ENCODE measurements at regions not wholly inside any gene's neighbourhood (a gene's known extent, or its start where the extent isn't known, plus 50 kb on each side); places are given as distances from the start of the nearest gene placed in this dataset.
A peak's percentile ranks its signal among the peaks of the same experiment; 100 is the strongest.
"Not testable (repeated sequence)": the region's sequence is repeated elsewhere in the genome, so short reads cannot be mapped to it uniquely, and the experiment has no call there.

- DNase-seq: peak; percentile 88
These were observed 84.1 kb upstream of the MED13L start for GRCh38 chr12:116361414-116362223.

- DNase-seq: no peak
These were observed 87.6 kb upstream of the MED13L start for GRCh38 chr12:116365114-116365513.

GRCh38 chr12:116365606-116366455, 88.3 kb upstream of the MED13L start:
- DNase-seq: no peak

GRCh38 chr12:116366456-116366776, 88.9 kb upstream of the MED13L start:
- DNase-seq: peak; percentile 97

GRCh38 chr12:116366824-116367223, 89.3 kb upstream of the MED13L start:
- DNase-seq: peak; percentile 80

GRCh38 chr12:116368196-116369194, 91.0 kb upstream of the MED13L start:
- no peak for DNase-seq

- no peak for DNase-seq
These were observed 92.5 kb upstream of the MED13L start for GRCh38 chr12:116370004-116370404.

- DNase-seq: no peak
These were observed 93.5 kb upstream of the MED13L start for GRCh38 chr12:116370886-116371580.

- no peak for DNase-seq
These were observed 95.3 kb upstream of the MED13L start for GRCh38 chr12:116372815-116373214.

- DNase-seq: no peak
These were observed 96.2 kb upstream of the MED13L start for GRCh38 chr12:116373572-116374206.

- DNase-seq: no peak
These were observed 96.7 kb upstream of the MED13L start for GRCh38 chr12:116374207-116374606.

- DNase-seq: no peak
These were observed 97.9 kb upstream of the MED13L start for GRCh38 chr12:116375278-116375842.

- DNase-seq: peak; percentile 75
These were observed 99.1 kb upstream of the MED13L start for GRCh38 chr12:116376354-116377193.

GRCh38 chr12:116377194-116377571, 99.7 kb upstream of the MED13L start:
- not testable (repeated sequence) for DNase-seq

GRCh38 chr12:116378002-116378401, 100.5 kb upstream of the MED13L start:
- DNase-seq: no peak

- no peak for DNase-seq
These were observed 102.6 kb upstream of the MED13L start for GRCh38 chr12:116380108-116380507.

- DNase-seq: not testable (repeated sequence)
These were observed 103.2 kb upstream of the MED13L start for GRCh38 chr12:116380740-116381139.

- no peak for DNase-seq
These were observed 103.8 kb upstream of the MED13L start for GRCh38 chr12:116381240-116381743.

- no peak for DNase-seq
These were observed 104.5 kb upstream of the MED13L start for GRCh38 chr12:116381744-116382685.
